A549 (cell line): ENCODE measurements at regions not wholly inside any gene's neighbourhood (a gene's known extent, or its start where the extent isn't known, plus 50 kb on each side); places are given as distances from the start of the nearest gene placed in this dataset.

Source experiments
- ATAC-seq, 2 experiments: fragments of 200-7000 bp in 1 of 2; fragments of >200 bp in 1 of 2; cut with Nextera tagmentation in 1 of 2; cut with Tn5 transposase in 1 of 2; 3 replicates each; pipeline versions ENCODE4 v1.8.0 to v1.9.1; 2018 to 2020; ENCODE audit warnings: mild to moderate bottlenecking in 1 of 2, moderate library complexity in 1 of 2
- CTCF ChIA-PET: fragments of 300-600 bp; sonication (Branson Sonifier 250); formaldehyde crosslinking; extraction: SDS; loops from one replicate; lab custom pipeline; 2021; ENCODE audit warnings: antibody characterized with exemption, inconsistent platforms; lab: Yijun Ruan, JAX
- POLR2A ChIA-PET: fragments of 350-600 bp; formaldehyde crosslinking; extraction: SDS; loops from one replicate; lab custom pipeline; 2021; ENCODE audit warnings: antibody characterized with exemption, inconsistent platforms; lab: Yijun Ruan, JAX
- DNase-seq, 2 experiments: peaks; one replicate each; pipeline versions ENCODE4 v3.0.0 to v3.0.0-alpha.2; 2011 to 2016; ENCODE audit warnings: low read depth in 1 of 2, low spot score in 1 of 2
- FAIRE-seq: peaks from 2 replicates; lab custom pipeline; 2011; peaks lifted over from hg19 to GRCh38; lab: Jason Lieb, UNC
- H3K27ac ChIP-seq, 2 experiments: fragments of >200 bp; sonication (Bioruptor Twin); formaldehyde crosslinking; 3 replicates each; pipeline ENCODE4 v1.5.1; 2016 to 2017
- H3K4me1 ChIP-seq: fragments of >200 bp; sonication (Bioruptor Twin); formaldehyde crosslinking; 3 replicates; pipeline ENCODE4 v1.6.1; 2016
- H3K4me2 ChIP-seq: fragments of >200 bp; sonication (Bioruptor Twin); formaldehyde crosslinking; 3 replicates; pipeline ENCODE4 v1.6.1; 2016
- H3K4me3 ChIP-seq: fragments of >200 bp; sonication (Bioruptor Twin); formaldehyde crosslinking; 3 replicates; pipeline ENCODE4 v1.5.1; 2016
- H3K9me3 ChIP-seq: fragments of >200 bp; sonication (Bioruptor Twin); formaldehyde crosslinking; 3 replicates; pipeline ENCODE4 v1.6.1; 2016
- CBX8 ChIP-seq: fragments of 200-600 bp; sonication (generic); IDR thresholded peaks from 2 replicates; pipeline ENCODE4 v1.6.1; 2016
- CEBPB ChIP-seq, 2 experiments: fragments of >200 bp in 1 of 2; sonication (Bioruptor Twin) in 1 of 2; formaldehyde crosslinking in 1 of 2; IDR thresholded peaks; 2 replicates each; pipeline ENCODE4 v1.6.1; 2012 to 2016
- CTCF ChIP-seq: fragments of >200 bp; sonication (Bioruptor Twin); formaldehyde crosslinking; IDR thresholded peaks from 3 replicates; pipeline ENCODE4 v1.5.1; 2016
- E2F6 ChIP-seq: IDR thresholded peaks from 2 replicates; pipeline ENCODE4 v1.6.1; 2012; ENCODE audit warnings: low read depth, borderline replicate concordance
- EHF ChIP-seq: fragments of 250-450 bp; sonication (Bioruptor Pico); IDR thresholded peaks from 2 replicates; pipeline ENCODE4 v1.5.0; 2020; ENCODE audit warnings: mild to moderate bottlenecking
- EP300 ChIP-seq, 2 experiments: fragments of >200 bp; sonication (Bioruptor Twin); formaldehyde crosslinking; IDR thresholded peaks; 2 replicates in 1 of 2; 3 replicates in 1 of 2; pipeline ENCODE4 v1.6.1; 2016 to 2017
- ESRRA ChIP-seq: fragments of 150-350 bp; IDR thresholded peaks from 2 replicates; pipeline ENCODE4 v1.6.1; 2014; ENCODE audit warnings: mild to moderate bottlenecking, low read length, borderline replicate concordance
- FOSL2 ChIP-seq, 2 experiments: fragments of 450-650 bp in 1 of 2; fragments of >200 bp in 1 of 2; sonication (Bioruptor Twin) in 1 of 2; formaldehyde crosslinking; IDR thresholded peaks; 2 replicates each; pipeline versions ENCODE4 v1.5.0 to v1.6.1; 2016 to 2020; ENCODE audit warnings: mild to moderate bottlenecking in 1 of 2, moderate library complexity in 1 of 2
- FOXS1 ChIP-seq: fragments of 250-450 bp; sonication (Bioruptor Pico); IDR thresholded peaks from 2 replicates; pipeline ENCODE4 v1.5.0; 2020; ENCODE audit warnings: mild to moderate bottlenecking, moderate library complexity
- HDAC2 ChIP-seq: fragments of 200-600 bp; sonication (generic); IDR thresholded peaks from 2 replicates; pipeline ENCODE4 v1.6.1; 2016
- HEYL ChIP-seq: fragments of 250-450 bp; sonication (Bioruptor Pico); IDR thresholded peaks from 2 replicates; pipeline ENCODE4 v1.8.0; 2021; ENCODE audit warnings: mild to moderate bottlenecking, moderate library complexity
- HOXA7 ChIP-seq: fragments of 250-450 bp; sonication (Bioruptor Pico); IDR thresholded peaks from 2 replicates; pipeline ENCODE4 v1.5.0; 2020; ENCODE audit warnings: mild to moderate bottlenecking, moderate library complexity
- JUN ChIP-seq, 2 experiments: fragments of >200 bp; sonication (Bioruptor Twin); formaldehyde crosslinking; IDR thresholded peaks; 2 replicates in 1 of 2; 3 replicates in 1 of 2; pipeline ENCODE4 v1.6.1; 2016 to 2017
- JUNB ChIP-seq: fragments of >200 bp; sonication (Bioruptor Twin); formaldehyde crosslinking; IDR thresholded peaks from 2 replicates; pipeline ENCODE4 v1.6.1; 2016
- MAFK ChIP-seq: fragments of 450-650 bp; IDR thresholded peaks from 2 replicates; pipeline ENCODE4 v1.6.1; 2014; ENCODE audit not compliant: partially characterized antibody
- MYC ChIP-seq: IDR thresholded peaks from 2 replicates; pipeline ENCODE4 v1.6.1; 2012; ENCODE audit warnings: mild to moderate bottlenecking, inconsistent platforms, low read length, improper control_type of control experiment, borderline replicate concordance
- RARB ChIP-seq: fragments of 250-450 bp; sonication (Bioruptor Pico); IDR thresholded peaks from 2 replicates; pipeline ENCODE4 v1.8.0; 2021; ENCODE audit warnings: mild to moderate bottlenecking, moderate library complexity
- SMC3 ChIP-seq: fragments of >200 bp; sonication (Bioruptor Twin); formaldehyde crosslinking; IDR thresholded peaks from 3 replicates; pipeline ENCODE4 v1.6.1; 2018; ENCODE audit warnings: inconsistent platforms
- SREBF2 ChIP-seq: fragments of 450-650 bp; IDR thresholded peaks from 2 replicates; pipeline ENCODE4 v1.6.1; 2014; ENCODE audit warnings: mild to moderate bottlenecking, moderate library complexity
- ZNF302 ChIP-seq: fragments of 250-450 bp; sonication (Bioruptor Pico); IDR thresholded peaks from 2 replicates; pipeline ENCODE4 v1.9.0; 2021; ENCODE audit warnings: inconsistent platforms, mild to moderate bottlenecking, moderate library complexity
- WGBS: methylation state at CpG from one replicate; pipeline ENCODE4 v1.1.6; 2017; ENCODE audit errors: missing lambda C conversion rate; 5-methylcytosine and 5-hydroxymethylcytosine counted together
- TF ChIP-seq, protein P1 (sequence below): fragments of 450-650 bp; IDR thresholded peaks from 2 replicates; pipeline ENCODE4 v1.6.1; 2014; ENCODE audit warnings: antibody characterized with exemption
- TF ChIP-seq, protein P2 (sequence below): IDR thresholded peaks from 2 replicates; pipeline ENCODE4 v1.6.1; 2012
- TF ChIP-seq, protein P3 (sequence below): fragments of >200 bp; sonication (Bioruptor Twin); formaldehyde crosslinking; IDR thresholded peaks from 2 replicates; pipeline ENCODE4 v1.6.1; 2016
- TF ChIP-seq, protein P4 (sequence below): fragments of >200 bp; sonication (Bioruptor Twin); formaldehyde crosslinking; IDR thresholded peaks from 3 replicates; pipeline ENCODE4 v1.6.1; 2016

- DNase-seq (no peak), ATAC-seq (no peak), FAIRE-seq (no peak)
- ChIA-PET POLR2A (no interaction called here), CTCF (interaction anchor here (0.6 kb wide), 1 partner anchor 926 kb away, joined by 3 read pairs; no protein-coding TSS in a partner anchor)
- WGBS, result 80% methylated on average over 8 of the region's 10 CpGs
- Histone ChIP-seq H3K9me3 (no peaks in the 10 kb centered on the region), H3K4me2 (no peak overlapping the region), H3K4me3 (no peak overlapping the region), H3K4me1 (0 out of 3 replicates have a peak, but pooled peaks cover 3% of the 10 kb centered on the region), H3K27ac (no peak overlapping the region)
- TF ChIP-seq, protein P1, sequence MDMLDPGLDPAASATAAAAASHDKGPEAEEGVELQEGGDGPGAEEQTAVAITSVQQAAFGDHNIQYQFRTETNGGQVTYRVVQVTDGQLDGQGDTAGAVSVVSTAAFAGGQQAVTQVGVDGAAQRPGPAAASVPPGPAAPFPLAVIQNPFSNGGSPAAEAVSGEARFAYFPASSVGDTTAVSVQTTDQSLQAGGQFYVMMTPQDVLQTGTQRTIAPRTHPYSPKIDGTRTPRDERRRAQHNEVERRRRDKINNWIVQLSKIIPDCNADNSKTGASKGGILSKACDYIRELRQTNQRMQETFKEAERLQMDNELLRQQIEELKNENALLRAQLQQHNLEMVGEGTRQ, result no peak
- no peak for TF ChIP-seq SMC3
- no peak for TF ChIP-seq HDAC2
- TF ChIP-seq SREBF2, result no peak
- TF ChIP-seq E2F6, result no peak
Measured at GRCh38 chr22:27621486-27622070, 180.0 kb downstream of the MN1 start.

- no peak for DNase-seq
- POLR2A ChIA-PET, result no interaction called here
- TF ChIP-seq CBX8, result no peak
- TF ChIP-seq, protein P2, sequence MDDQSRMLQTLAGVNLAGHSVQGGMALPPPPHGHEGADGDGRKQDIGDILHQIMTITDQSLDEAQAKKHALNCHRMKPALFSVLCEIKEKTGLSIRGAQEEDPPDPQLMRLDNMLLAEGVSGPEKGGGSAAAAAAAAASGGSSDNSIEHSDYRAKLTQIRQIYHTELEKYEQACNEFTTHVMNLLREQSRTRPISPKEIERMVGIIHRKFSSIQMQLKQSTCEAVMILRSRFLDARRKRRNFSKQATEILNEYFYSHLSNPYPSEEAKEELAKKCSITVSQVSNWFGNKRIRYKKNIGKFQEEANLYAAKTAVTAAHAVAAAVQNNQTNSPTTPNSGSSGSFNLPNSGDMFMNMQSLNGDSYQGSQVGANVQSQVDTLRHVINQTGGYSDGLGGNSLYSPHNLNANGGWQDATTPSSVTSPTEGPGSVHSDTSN, result no peak
- no peak for TF ChIP-seq ZNF302 (CRISPR knock-in tag)
- no peak for TF ChIP-seq FOSL2 (IDR thresholded peaks at IDR 0.05)
- no peak for TF ChIP-seq FOSL2 (CRISPR knock-in tag; IDR thresholded peaks at IDR 0.05)
- no peak for TF ChIP-seq FOXS1
- TF ChIP-seq, protein P3, sequence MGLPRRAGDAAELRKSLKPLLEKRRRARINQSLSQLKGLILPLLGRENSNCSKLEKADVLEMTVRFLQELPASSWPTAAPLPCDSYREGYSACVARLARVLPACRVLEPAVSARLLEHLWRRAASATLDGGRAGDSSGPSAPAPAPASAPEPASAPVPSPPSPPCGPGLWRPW, result no peak
- no peak for TF ChIP-seq HOXA7
- TF ChIP-seq HEYL (CRISPR knock-in tag), result no peak
- no peak for TF ChIP-seq RARB (CRISPR knock-in tag)
- no peak for TF ChIP-seq CEBPB (IDR thresholded peaks at IDR 0.05)
- no peak for TF ChIP-seq EHF (CRISPR knock-in tag)
- TF ChIP-seq ESRRA, result no peak
- TF ChIP-seq MAFK, result no peak
- TF ChIP-seq CTCF, result no peak
- TF ChIP-seq, protein P4, sequence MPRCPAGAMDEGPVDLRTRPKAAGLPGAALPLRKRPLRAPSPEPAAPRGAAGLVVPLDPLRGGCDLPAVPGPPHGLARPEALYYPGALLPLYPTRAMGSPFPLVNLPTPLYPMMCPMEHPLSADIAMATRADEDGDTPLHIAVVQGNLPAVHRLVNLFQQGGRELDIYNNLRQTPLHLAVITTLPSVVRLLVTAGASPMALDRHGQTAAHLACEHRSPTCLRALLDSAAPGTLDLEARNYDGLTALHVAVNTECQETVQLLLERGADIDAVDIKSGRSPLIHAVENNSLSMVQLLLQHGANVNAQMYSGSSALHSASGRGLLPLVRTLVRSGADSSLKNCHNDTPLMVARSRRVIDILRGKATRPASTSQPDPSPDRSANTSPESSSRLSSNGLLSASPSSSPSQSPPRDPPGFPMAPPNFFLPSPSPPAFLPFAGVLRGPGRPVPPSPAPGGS, result no peak
- TF ChIP-seq EP300 (IDR thresholded peaks at IDR 0.05), result no peak
- no peak for TF ChIP-seq MYC
- TF ChIP-seq JUNB, result no peak
- no peak for TF ChIP-seq JUN (IDR thresholded peaks at IDR 0.05)
- no peak overlapping the region for H3K27ac ChIP-seq
- H3K9me3 ChIP-seq, result no peaks in the 10 kb centered on the region
- CTCF ChIA-PET, result no interaction called here
- H3K4me1 ChIP-seq, result 0 out of 3 replicates have a peak, but pooled peaks cover 3% of the 10 kb centered on the region
- H3K4me2 ChIP-seq, result no peak overlapping the region
- 98% methylated on average over 2 of the region's 4 CpGs for WGBS
- no peak overlapping the region for H3K4me3 ChIP-seq
- FAIRE-seq, result no peak
- ATAC-seq, result no peak
Measured at GRCh38 chr22:27624042-27624441, 177.5 kb downstream of the MN1 start.
